ENCODE measurements at regions not wholly inside any gene's neighbourhood (a gene's known extent, or its start where the extent isn't known, plus 50 kb on each side); places are given as distances from the start of the nearest gene placed in this dataset.

- no peak overlapping the region for H3K4me3 ChIP-seq (ENCODE audit: insufficient read depth, low read depth, low read length)
- no peak overlapping the region for H3K27ac ChIP-seq (ENCODE audit: insufficient read depth, low read depth, low read length, poor library complexity, severe bottlenecking)
- WGBS, 2 experiments = 94 to 97% methylated on average over 6 of the region's 6 CpGs
- no peaks in the 10 kb centered on the region for H3K36me3 ChIP-seq (ENCODE audit: control insufficient read depth, insufficient read depth, low read length)
- no peaks in the 10 kb centered on the region for H3K9me3 ChIP-seq (ENCODE audit: control insufficient read depth, low read length)
- H3K4me1 ChIP-seq (ENCODE audit: control insufficient read depth, insufficient read depth, low read length) = peaks cover 5% of the 10 kb centered on the region
- no peaks in the 10 kb centered on the region for H3K27me3 ChIP-seq (ENCODE audit: control insufficient read depth, insufficient read depth, low read length, poor library complexity, severe bottlenecking)
These were observed 113.2 kb upstream of the ERCC6L2 start for GRCh38 chr9:95762322-95762721.

- Histone ChIP-seq H3K27ac (ENCODE audit: insufficient read depth, low read depth, low read length, poor library complexity, severe bottlenecking) (no peak overlapping the region), H3K4me1 (ENCODE audit: control insufficient read depth, insufficient read depth, low read length) (peaks cover 9% of the 10 kb centered on the region), H3K4me3 (ENCODE audit: insufficient read depth, low read depth, low read length) (no peak overlapping the region), H3K36me3 (ENCODE audit: control insufficient read depth, insufficient read depth, low read length) (no peaks in the 10 kb centered on the region), H3K9me3 (ENCODE audit: control insufficient read depth, low read length) (no peaks in the 10 kb centered on the region), H3K27me3 (ENCODE audit: control insufficient read depth, insufficient read depth, low read length, poor library complexity, severe bottlenecking) (no peaks in the 10 kb centered on the region)
- 61 to 63% methylated on average over 8 of the region's 8 CpGs for WGBS, 2 experiments
These were observed 114.7 kb upstream of the ERCC6L2 start for GRCh38 chr9:95760791-95761190.

GRCh38 chr9:95757439-95757838, 118.1 kb upstream of the ERCC6L2 start:
- Histone ChIP-seq H3K36me3 (ENCODE audit: control insufficient read depth, insufficient read depth, low read length) (no peaks in the 10 kb centered on the region), H3K4me3 (ENCODE audit: insufficient read depth, low read depth, low read length) (no peak overlapping the region), H3K27me3 (ENCODE audit: control insufficient read depth, insufficient read depth, low read length, poor library complexity, severe bottlenecking) (peaks cover 30% of the 10 kb centered on the region), H3K9me3 (ENCODE audit: control insufficient read depth, low read length) (no peaks in the 10 kb centered on the region), H3K4me1 (ENCODE audit: control insufficient read depth, insufficient read depth, low read length) (peaks cover 28% of the 10 kb centered on the region), H3K27ac (ENCODE audit: insufficient read depth, low read depth, low read length, poor library complexity, severe bottlenecking) (no peak overlapping the region)
- 89 to 90% methylated on average over 6 of the region's 6 CpGs for WGBS, 2 experiments

- WGBS, 2 experiments = 22 to 26% methylated on average over 3 to 4 of the region's 4 CpGs
- H3K36me3 ChIP-seq (ENCODE audit: control insufficient read depth, insufficient read depth, low read length) = no peaks in the 10 kb centered on the region
- peaks cover 28% of the 10 kb centered on the region for H3K4me1 ChIP-seq (ENCODE audit: control insufficient read depth, insufficient read depth, low read length)
- no peak overlapping the region for H3K4me3 ChIP-seq (ENCODE audit: insufficient read depth, low read depth, low read length)
- H3K27me3 ChIP-seq (ENCODE audit: control insufficient read depth, insufficient read depth, low read length, poor library complexity, severe bottlenecking) = peaks cover 35% of the 10 kb centered on the region
- H3K9me3 ChIP-seq (ENCODE audit: control insufficient read depth, low read length) = no peaks in the 10 kb centered on the region
- no peak overlapping the region for H3K27ac ChIP-seq (ENCODE audit: insufficient read depth, low read depth, low read length, poor library complexity, severe bottlenecking)
These were observed 118.5 kb upstream of the ERCC6L2 start for GRCh38 chr9:95756986-95757385.

GRCh38 chr9:95756101-95756500, 119.4 kb upstream of the ERCC6L2 start:
- peaks cover 38% of the 10 kb centered on the region for H3K27me3 ChIP-seq (ENCODE audit: control insufficient read depth, insufficient read depth, low read length, poor library complexity, severe bottlenecking)
- no peaks in the 10 kb centered on the region for H3K9me3 ChIP-seq (ENCODE audit: control insufficient read depth, low read length)
- H3K36me3 ChIP-seq (ENCODE audit: control insufficient read depth, insufficient read depth, low read length) = no peaks in the 10 kb centered on the region
- WGBS, 2 experiments = 92 to 98% methylated on average over 3 of the region's 3 CpGs
- H3K27ac ChIP-seq (ENCODE audit: insufficient read depth, low read depth, low read length, poor library complexity, severe bottlenecking) = no peak overlapping the region
- H3K4me1 ChIP-seq (ENCODE audit: control insufficient read depth, insufficient read depth, low read length) = peaks cover 27% of the 10 kb centered on the region
- no peak overlapping the region for H3K4me3 ChIP-seq (ENCODE audit: insufficient read depth, low read depth, low read length)

GRCh38 chr9:95755421-95755730, 120.1 kb upstream of the ERCC6L2 start:
- WGBS, 2 experiments = 83 to 85% methylated on average over 3 of the region's 3 CpGs
- Histone ChIP-seq H3K27me3 (ENCODE audit: control insufficient read depth, insufficient read depth, low read length, poor library complexity, severe bottlenecking) (peaks cover 43% of the 10 kb centered on the region), H3K4me1 (ENCODE audit: control insufficient read depth, insufficient read depth, low read length) (peaks cover 23% of the 10 kb centered on the region)

GRCh38 chr9:95754533-95755420, 120.7 kb upstream of the ERCC6L2 start:
- Histone ChIP-seq H3K9me3 (ENCODE audit: control insufficient read depth, low read length) (no peaks in the 10 kb centered on the region), H3K27ac (ENCODE audit: insufficient read depth, low read depth, low read length, poor library complexity, severe bottlenecking) (peak overlapping the region; percentile 8), H3K4me1 (ENCODE audit: control insufficient read depth, insufficient read depth, low read length) (peaks cover 23% of the 10 kb centered on the region), H3K4me3 (ENCODE audit: insufficient read depth, low read depth, low read length) (no peak overlapping the region), H3K36me3 (ENCODE audit: control insufficient read depth, insufficient read depth, low read length) (no peaks in the 10 kb centered on the region), H3K27me3 (ENCODE audit: control insufficient read depth, insufficient read depth, low read length, poor library complexity, severe bottlenecking) (peaks cover 43% of the 10 kb centered on the region)
- 49 to 50% methylated on average over 15 of the region's 15 CpGs for WGBS, 2 experiments

More at GRCh38 chr9:95755421-95755730, 120.1 kb upstream of the ERCC6L2 start:
- Histone ChIP-seq H3K27ac (ENCODE audit: insufficient read depth, low read depth, low read length, poor library complexity, severe bottlenecking) (no peak overlapping the region), H3K9me3 (ENCODE audit: control insufficient read depth, low read length) (no peaks in the 10 kb centered on the region), H3K36me3 (ENCODE audit: control insufficient read depth, insufficient read depth, low read length) (no peaks in the 10 kb centered on the region), H3K4me3 (ENCODE audit: insufficient read depth, low read depth, low read length) (no peak overlapping the region)

- peaks cover 43% of the 10 kb centered on the region for H3K27me3 ChIP-seq (ENCODE audit: control insufficient read depth, insufficient read depth, low read length, poor library complexity, severe bottlenecking)
- H3K9me3 ChIP-seq (ENCODE audit: control insufficient read depth, low read length) = no peaks in the 10 kb centered on the region
- H3K36me3 ChIP-seq (ENCODE audit: control insufficient read depth, insufficient read depth, low read length) = no peaks in the 10 kb centered on the region
- no peak overlapping the region for H3K4me3 ChIP-seq (ENCODE audit: insufficient read depth, low read depth, low read length)
- 55 to 58% methylated on average over 6 to 7 of the region's 7 CpGs for WGBS, 2 experiments
- H3K4me1 ChIP-seq (ENCODE audit: control insufficient read depth, insufficient read depth, low read length) = peaks cover 23% of the 10 kb centered on the region
- no peak overlapping the region for H3K27ac ChIP-seq (ENCODE audit: insufficient read depth, low read depth, low read length, poor library complexity, severe bottlenecking)
These were observed 121.6 kb upstream of the ERCC6L2 start for GRCh38 chr9:95753762-95754465.

GRCh38 chr9:95752129-95752731, 123.3 kb upstream of the ERCC6L2 start:
- Histone ChIP-seq H3K27me3 (ENCODE audit: control insufficient read depth, insufficient read depth, low read length, poor library complexity, severe bottlenecking) (peaks cover 43% of the 10 kb centered on the region), H3K4me1 (ENCODE audit: control insufficient read depth, insufficient read depth, low read length) (peaks cover 23% of the 10 kb centered on the region), H3K36me3 (ENCODE audit: control insufficient read depth, insufficient read depth, low read length) (no peaks in the 10 kb centered on the region), H3K4me3 (ENCODE audit: insufficient read depth, low read depth, low read length) (peak overlapping the region; percentile 25), H3K27ac (ENCODE audit: insufficient read depth, low read depth, low read length, poor library complexity, severe bottlenecking) (no peak overlapping the region), H3K9me3 (ENCODE audit: control insufficient read depth, low read length) (no peaks in the 10 kb centered on the region)
- 5% methylated on average over 41 of the region's 41 CpGs for WGBS, 2 experiments

GRCh38 chr9:95751520-95751790, 124.0 kb upstream of the ERCC6L2 start:
- H3K36me3 ChIP-seq (ENCODE audit: control insufficient read depth, insufficient read depth, low read length) = no peaks in the 10 kb centered on the region
- no peak overlapping the region for H3K27ac ChIP-seq (ENCODE audit: insufficient read depth, low read depth, low read length, poor library complexity, severe bottlenecking)
- H3K4me1 ChIP-seq (ENCODE audit: control insufficient read depth, insufficient read depth, low read length) = peaks cover 19% of the 10 kb centered on the region
- peaks cover 43% of the 10 kb centered on the region for H3K27me3 ChIP-seq (ENCODE audit: control insufficient read depth, insufficient read depth, low read length, poor library complexity, severe bottlenecking)
- no peak overlapping the region for H3K4me3 ChIP-seq (ENCODE audit: insufficient read depth, low read depth, low read length)
- H3K9me3 ChIP-seq (ENCODE audit: control insufficient read depth, low read length) = no peaks in the 10 kb centered on the region
- 76 to 80% methylated on average over 2 of the region's 2 CpGs for WGBS, 2 experiments

Measured in ectodermal cell (in vitro differentiated cells).